M059J (cell line): ENCODE measurements at regions not wholly inside any gene's neighbourhood (a gene's known extent, or its start where the extent isn't known, plus 50 kb on each side); places are given as distances from the start of the nearest gene placed in this dataset.

ENCODE experiments used
- DNase-seq: peaks from one replicate; pipeline ENCODE4 v3.0.0-alpha.2; 2012; ENCODE audit warnings: low read depth

GRCh38 chr1:11413986-11414391 lies 65.0 kb upstream of the DISP3 start:
- DNase-seq: no peak

GRCh38 chr1:11414926-11415538 lies 63.9 kb upstream of the DISP3 start:
- no peak for DNase-seq

GRCh38 chr1:11417162-11417561 lies 61.8 kb upstream of the DISP3 start:
- DNase-seq: no peak

GRCh38 chr1:11418056-11418455 lies 60.9 kb upstream of the DISP3 start:
- no peak for DNase-seq

- no peak for DNase-seq
These were observed 57.5 kb upstream of the DISP3 start for GRCh38 chr1:11421443-11421842.

GRCh38 chr1:11422686-11423085 lies 56.3 kb upstream of the DISP3 start:
- DNase-seq: no peak

GRCh38 chr1:11426617-11427016 lies 52.3 kb upstream of the DISP3 start:
- no peak for DNase-seq

GRCh38 chr1:11428789-11429188 lies 50.2 kb upstream of the DISP3 start:
- no peak for DNase-seq
